ENCODE measurements at regions not wholly inside any gene's neighbourhood (a gene's known extent, or its start where the extent isn't known, plus 50 kb on each side); places are given as distances from the start of the nearest gene placed in this dataset.

GRCh38 chr14:42683707-42684106 is 1077.0 kb downstream of the LRFN5 start:
- no peak for DNase-seq

- no peak for DNase-seq
These were observed 1070.0 kb downstream of the LRFN5 start for GRCh38 chr14:42676636-42677035.

GRCh38 chr14:42673963-42674362 is 1067.3 kb downstream of the LRFN5 start:
- DNase-seq: no peak

GRCh38 chr14:42671636-42672035 is 1065.0 kb downstream of the LRFN5 start:
- no peak for DNase-seq

GRCh38 chr14:42665083-42665482 is 1058.4 kb downstream of the LRFN5 start:
- no peak for DNase-seq

- DNase-seq: no peak
These were observed 1057.5 kb downstream of the LRFN5 start for GRCh38 chr14:42664190-42664589.

GRCh38 chr14:42654707-42655106 is 1048.0 kb downstream of the LRFN5 start:
- DNase-seq: no peak

GRCh38 chr14:42642787-42643186 is 1036.1 kb downstream of the LRFN5 start:
- DNase-seq: no peak

GRCh38 chr14:42633504-42634095 is 1026.9 kb downstream of the LRFN5 start:
- DNase-seq: no peak

- DNase-seq: no peak
These were observed 1022.9 kb downstream of the LRFN5 start for GRCh38 chr14:42629553-42629952.

- DNase-seq: no peak
These were observed 1021.9 kb downstream of the LRFN5 start for GRCh38 chr14:42628602-42629001.

- DNase-seq: no peak
These were observed 1020.3 kb downstream of the LRFN5 start for GRCh38 chr14:42626986-42627385.

- DNase-seq: no peak
These were observed 1018.5 kb downstream of the LRFN5 start for GRCh38 chr14:42624980-42625761.

- DNase-seq: no peak
These were observed 1010.3 kb downstream of the LRFN5 start for GRCh38 chr14:42617005-42617404.

GRCh38 chr14:42606839-42607238 is 1000.2 kb downstream of the LRFN5 start:
- no peak for DNase-seq

- DNase-seq: no peak
These were observed 995.7 kb downstream of the LRFN5 start for GRCh38 chr14:42602336-42602845.

- no peak for DNase-seq
These were observed 965.4 kb downstream of the LRFN5 start for GRCh38 chr14:42572032-42572431.

GRCh38 chr14:42569227-42569626 is 962.6 kb downstream of the LRFN5 start:
- no peak for DNase-seq

- no peak for DNase-seq
These were observed 958.9 kb downstream of the LRFN5 start for GRCh38 chr14:42565556-42565955.

- DNase-seq: no peak
These were observed 956.6 kb downstream of the LRFN5 start for GRCh38 chr14:42563313-42563712.

- no peak for DNase-seq
These were observed 949.9 kb downstream of the LRFN5 start for GRCh38 chr14:42556551-42556950.

- DNase-seq: no peak
These were observed 948.7 kb downstream of the LRFN5 start for GRCh38 chr14:42555365-42555764.

- no peak for DNase-seq
These were observed 947.4 kb downstream of the LRFN5 start for GRCh38 chr14:42554091-42554490.

GRCh38 chr14:42550310-42550709 is 943.6 kb downstream of the LRFN5 start:
- DNase-seq: no peak

- DNase-seq: no peak
These were observed 941.7 kb downstream of the LRFN5 start for GRCh38 chr14:42548349-42548748.
